Right atrium auricular region (tissue), 2 donors: ENCODE measurements at regions not wholly inside any gene's neighbourhood (a gene's known extent, or its start where the extent isn't known, plus 50 kb on each side); places are given as distances from the start of the nearest gene placed in this dataset.

Experiments used
- DNase-seq: peaks from one replicate; pipeline ENCODE4 v3.0.0-alpha.2; 2019; ENCODE audit warnings: low spot score
- H3K27ac ChIP-seq, 2 donors: fragments of 200-600 bp; sonication (generic); 1 replicate in 1 of 2; 2 replicates in 1 of 2; pipeline ENCODE4 v1.5.1; 2016 to 2019
- H3K27me3 ChIP-seq, 2 donors: fragments of 200-600 bp; sonication (generic); one replicate each; pipeline versions ENCODE4 v1.5.1 to v1.6.0; 2017 to 2019
- H3K36me3 ChIP-seq: fragments of 200-600 bp; sonication (generic); one replicate; pipeline ENCODE4 v1.5.1; 2016
- H3K4me1 ChIP-seq, 2 donors: fragments of 200-600 bp; sonication (generic); one replicate each; pipeline versions ENCODE4 v1.5.1 to v1.6.0; 2017 to 2019
- H3K4me3 ChIP-seq, 2 donors: fragments of 200-600 bp; sonication (generic); 1 replicate in 1 of 2; 2 replicates in 1 of 2; pipeline ENCODE4 v1.5.1; 2017 to 2019; ENCODE audit warnings: mild to moderate bottlenecking in 1 of 2, moderate library complexity in 1 of 2
- H3K9me3 ChIP-seq, 2 donors: fragments of 200-600 bp; sonication (generic); one replicate each; pipeline ENCODE4 v1.5.1; 2019
- CTCF ChIP-seq, 2 donors: fragments of 200-600 bp; sonication (generic); IDR thresholded peaks; one replicate each; pipeline ENCODE4 v1.5.1; 2019; ENCODE audit warnings: antibody characterized with exemption in 2 of 2

- H3K27ac ChIP-seq = no peak overlapping the region
- no peak overlapping the region for H3K4me3 ChIP-seq
- no peak for TF ChIP-seq CTCF (IDR thresholded peaks at IDR 0.05)
- DNase-seq = no peak
- no peaks in the 10 kb centered on the region for H3K27me3 ChIP-seq
- no peaks in the 10 kb centered on the region for H3K36me3 ChIP-seq
- H3K4me1 ChIP-seq = no peaks in the 10 kb centered on the region
- H3K9me3 ChIP-seq = no peaks in the 10 kb centered on the region
These were observed 205.5 kb upstream of the MYT1L start for GRCh38 chr2:2536416-2537056.

GRCh38 chr2:2530334-2530733 lies 199.3 kb upstream of the MYT1L start:
- no peak for DNase-seq
- TF ChIP-seq CTCF (IDR thresholded peaks at IDR 0.05) = no peak
- Histone ChIP-seq H3K4me3 (no peak overlapping the region), H3K27me3 (no peaks in the 10 kb centered on the region), H3K4me1 (no peaks in the 10 kb centered on the region), H3K9me3 (no peaks in the 10 kb centered on the region), H3K36me3 (no peaks in the 10 kb centered on the region), H3K27ac (no peak overlapping the region)

GRCh38 chr2:2528846-2529245 lies 197.8 kb upstream of the MYT1L start:
- no peak for DNase-seq
- no peak for TF ChIP-seq CTCF (IDR thresholded peaks at IDR 0.05)
- no peak overlapping the region for H3K27ac ChIP-seq
- H3K9me3 ChIP-seq = no peaks in the 10 kb centered on the region
- H3K27me3 ChIP-seq = no peaks in the 10 kb centered on the region
- H3K4me3 ChIP-seq = no peak overlapping the region
- no peaks in the 10 kb centered on the region for H3K4me1 ChIP-seq
- no peaks in the 10 kb centered on the region for H3K36me3 ChIP-seq

DNA sequence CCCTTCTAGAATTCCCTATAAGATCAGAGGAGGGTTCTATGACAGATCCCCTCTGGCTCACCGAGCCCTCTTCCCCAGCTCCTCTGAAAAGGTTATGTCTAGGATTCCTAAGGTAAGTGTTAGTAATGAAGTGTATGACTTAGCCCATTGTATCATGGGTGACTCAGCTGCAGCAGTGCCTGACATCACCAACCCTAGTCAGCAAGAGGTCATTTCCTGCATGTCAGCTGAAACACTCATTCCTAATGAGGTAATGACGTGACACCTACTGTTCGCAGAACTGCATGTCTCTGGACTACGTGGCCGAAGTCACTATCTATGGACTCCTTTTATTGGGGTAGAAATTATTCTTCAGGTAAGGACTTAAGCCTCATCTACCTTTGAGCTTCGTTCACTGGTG lies 196.1 kb upstream of the MYT1L start:
- Histone ChIP-seq H3K36me3 (no peaks in the 10 kb centered on the region), H3K4me1 (no peaks in the 10 kb centered on the region), H3K9me3 (no peaks in the 10 kb centered on the region), H3K27me3 (no peaks in the 10 kb centered on the region), H3K27ac (no peak overlapping the region), H3K4me3 (no peak overlapping the region)
- DNase-seq = no peak
- TF ChIP-seq CTCF (IDR thresholded peaks at IDR 0.05) = no peak

GRCh38 chr2:2524348-2524941 lies 193.4 kb upstream of the MYT1L start:
- no peak for TF ChIP-seq CTCF (IDR thresholded peaks at IDR 0.05)
- H3K4me1 ChIP-seq = peaks cover 0 to 5% of the 10 kb centered on the region in 2 donors
- H3K36me3 ChIP-seq = no peaks in the 10 kb centered on the region
- no peaks in the 10 kb centered on the region for H3K9me3 ChIP-seq
- H3K4me3 ChIP-seq = no peak overlapping the region
- no peak for DNase-seq
- H3K27me3 ChIP-seq = no peaks in the 10 kb centered on the region
- no peak overlapping the region for H3K27ac ChIP-seq
